DND-41 (cell line): ENCODE measurements at regions not wholly inside any gene's neighbourhood (a gene's known extent, or its start where the extent isn't known, plus 50 kb on each side); places are given as distances from the start of the nearest gene placed in this dataset.

Source experiments
- CTCF ChIP-seq: IDR thresholded peaks from 2 replicates; pipeline ENCODE4 v1.5.1; 2012; ENCODE audit warnings: borderline replicate concordance, low read length, moderate library complexity, mild to moderate bottlenecking; ENCODE audit not compliant: poor library complexity, severe bottlenecking; ENCODE audit errors: extremely low read depth
- EZH2 ChIP-seq: IDR thresholded peaks from 3 replicates; pipeline ENCODE4 v1.6.1; 2012; ENCODE audit warnings: borderline replicate concordance, low read depth, mild to moderate bottlenecking, moderate library complexity, low read length, inconsistent platforms; ENCODE audit not compliant: severe bottlenecking

GRCh38 chr13:95385798-95386197 is 84.5 kb upstream of the ABCC4 start:
- no peak for TF ChIP-seq CTCF
- no peak for TF ChIP-seq EZH2
